ENCODE measurements at regions not wholly inside any gene's neighbourhood (a gene's known extent, or its start where the extent isn't known, plus 50 kb on each side); places are given as distances from the start of the nearest gene placed in this dataset.

DNA sequence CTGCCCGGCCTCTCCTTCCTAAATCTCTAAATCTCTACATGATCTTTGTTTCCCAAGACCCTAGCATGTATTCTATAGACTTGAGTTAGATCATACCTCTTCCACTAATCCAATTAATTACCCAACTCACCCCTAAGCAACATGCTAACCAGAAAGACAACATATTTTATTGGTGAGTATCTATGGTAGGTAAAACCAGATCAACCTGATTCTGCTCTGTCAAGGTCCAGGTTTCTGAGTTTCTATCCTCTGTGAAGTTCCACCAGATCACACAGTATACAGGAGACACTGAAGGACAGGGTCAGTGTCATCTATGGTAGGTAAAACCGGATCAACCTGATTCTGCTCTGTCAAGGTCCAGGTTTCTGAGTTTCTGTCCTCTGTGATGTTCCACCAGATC is 363.2 kb upstream of the MARCKS start:
- H3K4me3 ChIP-seq (ENCODE audit: low read depth, low read length) = no peak overlapping the region
- DNase-seq (ENCODE audit: low read depth) = no peak
- TF ChIP-seq, protein P1, sequence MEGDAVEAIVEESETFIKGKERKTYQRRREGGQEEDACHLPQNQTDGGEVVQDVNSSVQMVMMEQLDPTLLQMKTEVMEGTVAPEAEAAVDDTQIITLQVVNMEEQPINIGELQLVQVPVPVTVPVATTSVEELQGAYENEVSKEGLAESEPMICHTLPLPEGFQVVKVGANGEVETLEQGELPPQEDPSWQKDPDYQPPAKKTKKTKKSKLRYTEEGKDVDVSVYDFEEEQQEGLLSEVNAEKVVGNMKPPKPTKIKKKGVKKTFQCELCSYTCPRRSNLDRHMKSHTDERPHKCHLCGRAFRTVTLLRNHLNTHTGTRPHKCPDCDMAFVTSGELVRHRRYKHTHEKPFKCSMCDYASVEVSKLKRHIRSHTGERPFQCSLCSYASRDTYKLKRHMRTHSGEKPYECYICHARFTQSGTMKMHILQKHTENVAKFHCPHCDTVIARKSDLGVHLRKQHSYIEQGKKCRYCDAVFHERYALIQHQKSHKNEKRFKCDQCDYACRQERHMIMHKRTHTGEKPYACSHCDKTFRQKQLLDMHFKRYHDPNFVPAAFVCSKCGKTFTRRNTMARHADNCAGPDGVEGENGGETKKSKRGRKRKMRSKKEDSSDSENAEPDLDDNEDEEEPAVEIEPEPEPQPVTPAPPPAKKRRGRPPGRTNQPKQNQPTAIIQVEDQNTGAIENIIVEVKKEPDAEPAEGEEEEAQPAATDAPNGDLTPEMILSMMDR (IDR thresholded peaks at IDR 0.05; ENCODE audit: low read depth, low read length, missing control alignments) = no peak
- in situ Hi-C loops (cut with HindIII; ENCODE audit: low sequenced_read_pairs) = no loop called here

DNA sequence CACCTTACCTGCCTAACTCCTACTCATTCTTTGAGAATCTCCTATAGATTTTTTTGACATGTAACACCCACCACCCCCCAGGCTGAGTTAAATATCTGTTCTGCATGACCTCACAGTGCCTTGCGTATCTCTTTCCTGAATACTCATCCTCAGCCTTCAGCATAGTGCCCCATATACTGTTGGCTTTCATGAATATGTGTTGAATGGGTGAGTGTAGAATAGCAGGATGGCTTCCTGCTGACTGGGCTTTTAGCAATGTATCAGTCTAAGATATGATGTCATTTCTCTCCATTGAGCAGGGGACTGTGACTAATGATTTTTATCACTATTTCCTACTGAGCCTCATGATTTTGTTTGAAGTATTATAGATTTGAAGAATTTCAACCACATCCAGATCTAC is 361.6 kb upstream of the MARCKS start:
- no peak overlapping the region for H3K4me3 ChIP-seq (ENCODE audit: low read depth, low read length)
- TF ChIP-seq, protein P1 (IDR thresholded peaks at IDR 0.05; ENCODE audit: low read depth, low read length, missing control alignments) = no peak
- peak; percentile 19 for DNase-seq (ENCODE audit: low read depth)
- in situ Hi-C loops (cut with HindIII; ENCODE audit: low sequenced_read_pairs) = no loop called here

DNA sequence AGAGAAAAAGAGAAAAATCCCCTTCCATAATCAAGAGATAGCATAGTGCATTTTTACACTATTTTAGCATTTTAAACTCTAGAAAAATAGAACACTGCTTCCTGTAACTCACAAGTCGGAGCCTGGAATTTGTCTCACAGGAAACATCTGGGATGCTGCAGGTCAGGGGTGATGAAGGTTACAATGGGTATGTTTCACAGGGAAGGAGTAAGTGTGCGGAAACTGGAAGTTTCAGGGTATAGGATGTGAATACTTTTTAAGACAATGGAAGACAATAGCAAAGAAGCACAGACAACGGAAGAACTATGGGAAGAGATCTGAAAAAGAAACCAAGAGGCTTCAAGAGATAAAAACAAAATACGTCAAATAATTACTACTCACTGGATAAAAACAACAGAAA is 361.0 kb upstream of the MARCKS start:
- H3K4me3 ChIP-seq (ENCODE audit: low read depth, low read length) = no peak overlapping the region
- in situ Hi-C loops (cut with HindIII; ENCODE audit: low sequenced_read_pairs) = no loop called here
- DNase-seq (ENCODE audit: low read depth) = no peak
- TF ChIP-seq, protein P1 (IDR thresholded peaks at IDR 0.05; ENCODE audit: low read depth, low read length, missing control alignments) = no peak

DNA sequence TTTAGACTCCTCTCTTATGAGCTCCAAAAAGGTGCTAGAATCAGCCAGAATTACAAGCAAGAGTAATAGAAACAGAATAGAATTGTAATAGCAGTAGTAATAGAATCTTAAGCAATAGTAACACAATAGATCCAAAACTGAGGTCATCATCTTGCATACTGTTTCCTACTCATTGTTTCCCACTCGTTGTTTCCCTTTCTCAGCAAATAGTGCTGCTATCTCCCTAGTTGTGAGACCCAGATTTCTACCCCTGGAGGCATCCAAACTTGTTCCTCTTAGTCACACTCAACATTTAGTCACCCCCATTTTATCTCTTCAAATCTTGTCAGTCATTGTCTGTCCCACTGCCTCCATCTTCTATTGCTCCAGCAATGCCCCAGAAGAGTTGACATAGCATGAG is 356.9 kb upstream of the MARCKS start:
- no peak for DNase-seq (ENCODE audit: low read depth)
- no peak overlapping the region for H3K4me3 ChIP-seq (ENCODE audit: low read depth, low read length)
- in situ Hi-C loops (cut with HindIII; ENCODE audit: low sequenced_read_pairs) = no loop called here
- TF ChIP-seq, protein P1 (IDR thresholded peaks at IDR 0.05; ENCODE audit: low read depth, low read length, missing control alignments) = no peak

DNA sequence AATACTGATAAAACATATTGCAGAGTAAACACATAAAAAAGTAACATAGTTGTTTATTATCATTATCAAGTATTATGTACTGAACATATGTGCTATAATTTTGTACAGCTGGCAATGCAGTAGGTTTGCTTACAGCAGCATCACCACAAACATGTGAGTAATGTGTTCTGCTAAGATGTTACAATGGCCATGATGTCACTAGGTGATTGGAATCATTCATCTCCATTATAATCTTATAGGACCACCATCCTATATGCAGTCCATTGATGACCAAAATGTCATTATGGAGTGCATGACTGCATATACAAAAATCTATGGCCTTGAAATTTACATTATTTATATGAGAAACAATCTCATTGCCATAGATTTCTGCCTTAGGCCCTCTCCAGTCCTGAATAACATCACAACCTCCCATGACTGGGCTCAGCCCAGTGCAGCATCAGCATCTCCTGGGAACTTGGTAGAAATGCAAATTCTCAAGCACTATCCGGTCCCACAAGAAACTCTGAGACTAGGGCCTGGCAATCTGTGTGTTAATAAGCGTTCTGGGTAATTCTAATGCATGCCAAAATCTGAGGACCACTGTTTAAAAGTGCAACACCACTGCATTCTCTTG is 352.0 kb upstream of the MARCKS start:
- DNase-seq (ENCODE audit: low read depth) = no peak
- in situ Hi-C loops (cut with HindIII; ENCODE audit: low sequenced_read_pairs) = no loop called here
- TF ChIP-seq, protein P1 (IDR thresholded peaks at IDR 0.05; ENCODE audit: low read depth, low read length, missing control alignments) = no peak
- no peak overlapping the region for H3K4me3 ChIP-seq (ENCODE audit: low read depth, low read length)

DNA sequence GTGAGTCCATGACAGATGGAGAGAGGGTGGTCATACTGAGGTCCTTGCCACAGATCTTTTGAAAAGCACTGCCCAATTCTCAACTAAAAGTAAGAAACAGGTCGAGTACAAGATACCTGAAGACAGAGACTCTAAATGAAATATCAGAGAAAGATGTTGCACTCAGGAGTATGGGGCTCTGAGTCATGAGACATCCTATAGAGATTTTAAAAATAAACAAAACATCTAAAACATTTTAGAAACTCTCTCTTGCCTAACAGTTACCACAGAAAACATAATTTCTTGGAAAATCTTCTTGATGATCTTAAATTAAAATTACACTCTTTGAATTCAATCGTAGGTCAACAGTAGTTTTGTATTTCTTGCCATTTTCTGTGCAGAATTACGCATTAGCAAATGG is 348.9 kb upstream of the MARCKS start:
- in situ Hi-C loops (cut with HindIII; ENCODE audit: low sequenced_read_pairs) = no loop called here
- DNase-seq (ENCODE audit: low read depth) = no peak
- TF ChIP-seq, protein P1 (IDR thresholded peaks at IDR 0.05; ENCODE audit: low read depth, low read length, missing control alignments) = no peak
- H3K4me3 ChIP-seq (ENCODE audit: low read depth, low read length) = no peak overlapping the region

Data from astrocyte of the cerebellum (primary cell).